HCT116 (cell line): ENCODE measurements at regions not wholly inside any gene's neighbourhood (a gene's known extent, or its start where the extent isn't known, plus 50 kb on each side); places are given as distances from the start of the nearest gene placed in this dataset.

ENCODE experiments used
- CTCF ChIP-seq, 3 experiments: fragments of 200-600 bp in 1 of 3; sonication (generic) in 1 of 3; IDR thresholded peaks in 2 of 3; conservative IDR thresholded peaks in 1 of 3; 2 replicates each; pipeline ENCODE4 v1.5.1; 2012 to 2017; ENCODE audit warnings: low read depth in 2 of 3, low read length in 2 of 3, antibody characterized with exemption in 1 of 3, borderline replicate concordance in 1 of 3, control low read depth in 1 of 3, mild to moderate bottlenecking in 1 of 3, mixed read lengths in 1 of 3, mixed run types in 1 of 3, moderate library complexity in 1 of 3; ENCODE audit not compliant: insufficient read depth in 1 of 3
- POLR2A ChIP-seq: IDR thresholded peaks from 2 replicates; pipeline ENCODE4 v1.7.0; 2011; ENCODE audit warnings: borderline replicate concordance; ENCODE audit not compliant: insufficient read depth, insufficient read length; ENCODE audit errors: extremely low read depth
- POLR2AphosphoS5 ChIP-seq: IDR thresholded peaks from 2 replicates; pipeline ENCODE4 v1.6.1; 2011; ENCODE audit warnings: mild to moderate bottlenecking, low read depth, low read length, moderate library complexity
- SRF ChIP-seq: IDR thresholded peaks from 2 replicates; pipeline ENCODE4 v1.6.1; 2012; ENCODE audit warnings: low read depth
- YY1 ChIP-seq: IDR thresholded peaks from 2 replicates; pipeline ENCODE4 v1.6.1; 2011; ENCODE audit warnings: low read length, low read depth, moderate library complexity, mild to moderate bottlenecking; ENCODE audit not compliant: insufficient replicate concordance; ENCODE audit errors: extremely low read depth
- ZNF274 ChIP-seq: fragments of 200-500 bp; sonication (Bioruptor generic); IDR thresholded peaks from 2 replicates; pipeline ENCODE4 v1.6.1; 2014; ENCODE audit warnings: mild to moderate bottlenecking, low read depth, low read length, inconsistent platforms

GRCh38 chr5:120367896-120368634 is 96.0 kb upstream of the PRR16 start:
- TF ChIP-seq YY1, result no peak
- TF ChIP-seq SRF, result no peak
- no peak for TF ChIP-seq POLR2AphosphoS5
- no peak for TF ChIP-seq POLR2A
- TF ChIP-seq CTCF (IDR thresholded peaks at IDR 0.05 in 2 of 3, conservative IDR thresholded peaks at IDR 0.05 in 1 of 3; ENCODE audit: borderline replicate concordance in 1 of 3, insufficient read depth in 1 of 3, low read depth in 2 of 3, low read length in 2 of 3), result no peak
- TF ChIP-seq ZNF274, result no peak
